HS-27A (cell line): ENCODE measurements at regions not wholly inside any gene's neighbourhood (a gene's known extent, or its start where the extent isn't known, plus 50 kb on each side); places are given as distances from the start of the nearest gene placed in this dataset.

Experiments
- DNase-seq: peaks from one replicate; pipeline ENCODE4 v3.0.0-alpha.2; 2012; ENCODE audit warnings: low read depth, missing footprints

- no peak for DNase-seq
Observed at GRCh38 chr10:29113616-29113945, 175.3 kb upstream of the LYZL1 start.

- DNase-seq: no peak
Observed at GRCh38 chr10:29114141-29114540, 174.7 kb upstream of the LYZL1 start.

- DNase-seq: no peak
Observed at GRCh38 chr10:29117781-29118180, 171.1 kb upstream of the LYZL1 start.

- no peak for DNase-seq
Observed at GRCh38 chr10:29119374-29119773, 169.5 kb upstream of the LYZL1 start.

GRCh38 chr10:29120216-29120615, 168.7 kb upstream of the LYZL1 start:
- DNase-seq: no peak

- no peak for DNase-seq
Observed at GRCh38 chr10:29124864-29125263, 164.0 kb upstream of the LYZL1 start.

GRCh38 chr10:29127037-29127700, 161.7 kb upstream of the LYZL1 start:
- DNase-seq: no peak

GRCh38 chr10:29127731-29128130, 161.1 kb upstream of the LYZL1 start:
- no peak for DNase-seq

GRCh38 chr10:29130190-29130673, 158.6 kb upstream of the LYZL1 start:
- no peak for DNase-seq

- no peak for DNase-seq
Observed at GRCh38 chr10:29131952-29132547, 156.8 kb upstream of the LYZL1 start.

- DNase-seq: no peak
Observed at GRCh38 chr10:29132551-29133111, 156.2 kb upstream of the LYZL1 start.

- no peak for DNase-seq
Observed at GRCh38 chr10:29135337-29135736, 153.5 kb upstream of the LYZL1 start.

- DNase-seq: no peak
Observed at GRCh38 chr10:29136411-29136810, 152.5 kb upstream of the LYZL1 start.

GRCh38 chr10:29140151-29140550, 148.7 kb upstream of the LYZL1 start:
- no peak for DNase-seq

- DNase-seq: peak; percentile 78
Observed at GRCh38 chr10:29140991-29141390, 147.9 kb upstream of the LYZL1 start.

GRCh38 chr10:29141761-29142160, 147.1 kb upstream of the LYZL1 start:
- DNase-seq: peak; percentile 54

- DNase-seq: no peak
Observed at GRCh38 chr10:29142516-29143314, 146.2 kb upstream of the LYZL1 start.

GRCh38 chr10:29144126-29144525, 144.7 kb upstream of the LYZL1 start:
- DNase-seq: no peak

- no peak for DNase-seq
Observed at GRCh38 chr10:29146311-29147100, 142.4 kb upstream of the LYZL1 start.

GRCh38 chr10:29150010-29150409, 138.9 kb upstream of the LYZL1 start:
- DNase-seq: no peak

- DNase-seq: no peak
Observed at GRCh38 chr10:29151005-29151404, 137.9 kb upstream of the LYZL1 start.

GRCh38 chr10:29157321-29157720, 131.5 kb upstream of the LYZL1 start:
- DNase-seq: no peak
